CD4-positive, alpha-beta T cell (primary cell): ENCODE measurements at regions not wholly inside any gene's neighbourhood (a gene's known extent, or its start where the extent isn't known, plus 50 kb on each side); places are given as distances from the start of the nearest gene placed in this dataset.

ENCODE experiments used
- ATAC-seq: fragments of 200-7000 bp; cut with Tn5 transposase; one replicate; pipeline ENCODE4 v1.10.0; 2022; ENCODE audit warnings: mild to moderate bottlenecking; ENCODE audit not compliant: poor library complexity
- CTCF ChIA-PET: fragments of 350-600 bp; sonication (Branson Sonifier 250); formaldehyde crosslinking; loops from one replicate; lab custom pipeline; 2021; ENCODE audit warnings: antibody characterized with exemption, inconsistent platforms; lab: Charles Lee
- POLR2A ChIA-PET: fragments of 350-600 bp; sonication (Branson Sonifier 250); formaldehyde crosslinking; loops from one replicate; lab custom pipeline; 2021; ENCODE audit warnings: antibody characterized with exemption, inconsistent platforms; lab: Charles Lee
- DNase-seq, 14 experiments: peaks; one replicate each; pipeline ENCODE4 v3.0.0-alpha.2; 2013 to 2020; ENCODE audit warnings: mixed read lengths in 2 of 14
- H3K27ac ChIP-seq, 2 donors: one replicate each; pipeline versions ENCODE4 v1.5.1 to v1.7.0; 2013; ENCODE audit warnings: low read length in 2 of 2, low read depth in 1 of 2, mild to moderate bottlenecking in 1 of 2
- H3K27me3 ChIP-seq, 2 experiments: 1 replicate in 1 of 2; 2 replicates in 1 of 2; pipeline versions ENCODE4 v1.6.1 to v1.7.0; 2013; ENCODE audit warnings: low read length in 2 of 2, control low read depth in 1 of 2, mild to moderate bottlenecking in 1 of 2, moderate library complexity in 1 of 2; ENCODE audit not compliant: insufficient read depth in 2 of 2, control insufficient read depth in 1 of 2
- H3K36me3 ChIP-seq: one replicate; pipeline ENCODE4 v1.6.1; 2013; ENCODE audit warnings: low read length, control low read depth; ENCODE audit not compliant: insufficient read depth
- H3K4me1 ChIP-seq: one replicate; pipeline ENCODE4 v1.6.1; 2013; ENCODE audit warnings: low read length, control low read depth; ENCODE audit not compliant: insufficient read depth
- H3K4me3 ChIP-seq: one replicate; pipeline ENCODE4 v1.5.1; 2013; ENCODE audit warnings: mild to moderate bottlenecking, low read length, moderate library complexity
- H3K9me3 ChIP-seq, 2 experiments: 1 replicate in 1 of 2; 2 replicates in 1 of 2; pipeline versions ENCODE4 v1.6.1 to v1.7.0; 2013; ENCODE audit warnings: low read length in 2 of 2, mild to moderate bottlenecking in 2 of 2, control low read depth in 1 of 2, moderate library complexity in 1 of 2; ENCODE audit not compliant: control insufficient read depth in 1 of 2, insufficient read depth in 1 of 2
- H3K27ac Mint-ChIP-seq: one replicate; pipeline ENCODE4 v1.8.0; 2020; ENCODE audit warnings: mixed read lengths
- H3K27me3 Mint-ChIP-seq: one replicate; pipeline ENCODE4 v1.8.0; 2021; ENCODE audit warnings: mixed read lengths
- H3K36me3 Mint-ChIP-seq: one replicate; pipeline ENCODE4 v1.8.0; 2021; ENCODE audit warnings: low read depth, mixed read lengths
- H3K4me1 Mint-ChIP-seq: one replicate; pipeline ENCODE4 v1.8.0; 2021; ENCODE audit warnings: low read depth, mixed read lengths
- H3K4me3 Mint-ChIP-seq: one replicate; pipeline ENCODE4 v1.8.0; 2020; ENCODE audit warnings: mild to moderate bottlenecking, mixed read lengths
- H3K9me3 Mint-ChIP-seq: one replicate; pipeline ENCODE4 v1.8.0; 2020; ENCODE audit warnings: mixed read lengths
- CTCF ChIP-seq: fragments of 200-600 bp; IDR thresholded peaks from one replicate; pipeline ENCODE4 v1.8.0; 2022; ENCODE audit warnings: antibody characterized with exemption, mild to moderate bottlenecking
- intact Hi-C, 2 experiments: fragments of 100-400 bp; cut with DNase I in 1 of 2; cut with micrococcal nuclease in 1 of 2; formaldehyde crosslinking; loops; one replicate each; pipeline versions ENCODE4 v1.15.1 to v1.9.0; 2023 to 2025; cut with DNase I, micrococcal nuclease

GRCh38 chr20:59404749-59405148, 104.3 kb downstream of the EDN3 start:
- no peaks in the 10 kb centered on the region for H3K36me3 Mint-ChIP-seq
- H3K4me3 Mint-ChIP-seq, result no peak overlapping the region
- CTCF ChIA-PET, result interaction anchor here (0.6 to 1.5 kb wide), 6 partner anchors 8 to 926 kb away, joined by 3 to 4 read pairs (median 3); no protein-coding TSS in a partner anchor
- Histone ChIP-seq H3K4me3 (no peak overlapping the region), H3K27ac (no peak overlapping the region), H3K36me3 (no peaks in the 10 kb centered on the region), H3K9me3 (peaks cover 0 to 9% of the 10 kb centered on the region in 2 experiments), H3K4me1 (peaks cover 21% of the 10 kb centered on the region), H3K27me3 (peaks cover 27 to 35% of the 10 kb centered on the region in 2 experiments)
- H3K27ac Mint-ChIP-seq, result no peak overlapping the region
- intact Hi-C loops, result loop anchor here (5.0 to 10.0 kb wide), 4 partner anchors 152 to 1167 kb away; partner anchors contain the start of gene STX16 (in 1 of the 2)
- no peaks in the 10 kb centered on the region for H3K9me3 Mint-ChIP-seq
- no peaks in the 10 kb centered on the region for H3K4me1 Mint-ChIP-seq
- H3K27me3 Mint-ChIP-seq, result no peaks in the 10 kb centered on the region
- no peak for DNase-seq
- TF ChIP-seq CTCF, result no peak
- POLR2A ChIA-PET, result interaction anchor here (3.3 kb wide), 1 partner anchor 151 kb away, joined by 10 read pairs; no protein-coding TSS in a partner anchor
- ATAC-seq, result no peak

DNA sequence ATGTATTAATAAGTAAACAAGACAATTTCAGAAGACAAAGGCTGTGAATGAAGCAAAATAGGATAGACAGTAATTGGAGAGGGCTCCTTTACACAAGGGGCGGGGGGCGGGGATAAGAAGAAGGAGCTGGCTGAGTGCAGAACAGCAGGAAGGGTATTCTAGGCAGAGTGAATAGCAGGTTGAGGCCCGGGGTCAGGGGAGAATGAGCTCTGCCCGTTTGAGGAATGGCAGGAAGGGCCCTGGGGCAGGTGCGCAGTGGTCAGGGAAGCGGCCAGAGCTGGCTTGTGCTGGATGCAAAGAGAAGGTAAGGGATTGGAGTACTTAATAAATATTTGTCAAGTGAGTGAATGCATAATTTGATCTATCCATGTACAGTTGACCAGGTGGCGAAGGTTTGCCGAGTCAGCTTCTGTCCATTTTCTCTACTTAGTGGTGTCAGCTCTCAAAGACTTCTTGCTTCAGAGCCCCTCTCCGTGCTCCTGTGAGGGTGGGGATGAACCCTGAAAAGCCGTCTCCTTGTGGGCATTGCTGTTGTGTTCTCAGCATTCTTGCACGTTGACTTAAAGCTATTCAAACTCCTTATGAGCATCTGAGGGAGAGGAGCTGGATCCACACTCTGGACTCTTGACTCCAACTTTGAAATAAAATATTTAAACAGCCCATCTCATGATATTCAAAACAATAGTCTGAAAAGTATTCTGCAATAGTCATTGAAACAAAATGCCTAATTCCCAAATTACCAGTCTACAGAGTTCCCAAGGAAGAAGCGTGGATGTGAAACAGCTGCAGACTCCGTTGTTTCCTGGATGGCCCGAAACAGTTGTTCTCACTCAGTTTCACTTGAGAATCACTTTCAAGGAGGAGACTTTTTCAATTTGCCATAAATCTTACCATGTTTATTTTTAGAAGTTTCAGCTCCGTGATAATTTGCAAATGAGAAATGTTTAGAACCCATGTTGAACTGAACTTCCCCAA, 105.1 kb downstream of the EDN3 start:
- Histone ChIP-seq H3K27ac (no peak overlapping the region), H3K9me3 (peaks cover 0 to 9% of the 10 kb centered on the region in 2 experiments), H3K27me3 (peaks cover 27 to 31% of the 10 kb centered on the region in 2 experiments), H3K36me3 (no peaks in the 10 kb centered on the region), H3K4me1 (peaks cover 21% of the 10 kb centered on the region), H3K4me3 (no peak overlapping the region)
- Mint-ChIP-seq H3K27ac (peak overlapping the region; percentile 21), H3K4me1 (no peaks in the 10 kb centered on the region), H3K9me3 (no peaks in the 10 kb centered on the region), H3K4me3 (no peak overlapping the region), H3K27me3 (no peaks in the 10 kb centered on the region), H3K36me3 (no peaks in the 10 kb centered on the region)
- ATAC-seq (no peak), DNase-seq (no peak)
- intact Hi-C loops, result loop anchor here in 1 of 2 experiments (5.0 to 10.0 kb wide), 2 partner anchors 751 to 1168 kb away; partner anchors contain the start of gene STX16
- POLR2A ChIA-PET, result interaction anchor here (0.9 kb wide), 1 partner anchor 373 kb away, joined by 3 read pairs; the partner anchor contains the start of gene ATP5F1E
- CTCF ChIA-PET, result interaction anchor here (0.6 to 1.5 kb wide), 3 partner anchors 8 to 926 kb away, joined by 3 to 4 read pairs (median 3); no protein-coding TSS in a partner anchor
- no peak for TF ChIP-seq CTCF

DNA sequence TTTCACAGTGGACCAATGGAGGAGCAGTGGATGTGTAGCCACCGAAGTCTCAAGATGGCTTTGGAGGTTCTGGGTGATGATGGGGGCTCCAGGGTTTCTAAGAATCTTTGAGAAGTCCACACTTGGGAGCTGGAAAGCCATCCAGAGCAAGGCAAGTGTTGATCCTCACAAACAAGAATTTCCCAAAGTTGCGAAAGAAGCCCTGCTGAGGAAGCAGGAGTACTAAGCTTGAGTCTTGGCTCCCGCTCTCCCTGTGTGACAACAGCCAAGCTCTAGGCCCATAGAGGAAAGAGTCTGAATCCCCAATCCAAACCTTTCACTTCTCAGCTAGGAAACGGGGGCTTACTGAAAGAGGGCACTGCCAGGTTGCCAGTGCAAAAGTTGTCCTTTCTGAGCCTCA, 106.0 kb downstream of the EDN3 start:
- Mint-ChIP-seq H3K4me3 (no peak overlapping the region), H3K27ac (no peak overlapping the region), H3K4me1 (no peaks in the 10 kb centered on the region), H3K9me3 (no peaks in the 10 kb centered on the region), H3K27me3 (no peaks in the 10 kb centered on the region), H3K36me3 (no peaks in the 10 kb centered on the region)
- no peaks in the 10 kb centered on the region for H3K36me3 ChIP-seq
- intact Hi-C loops, result loop anchor here in 1 of 2 experiments (5.0 to 10.0 kb wide), 2 partner anchors 752 to 1169 kb away; partner anchors contain the start of gene STX16
- peaks cover 21% of the 10 kb centered on the region for H3K4me1 ChIP-seq
- DNase-seq (no peak), ATAC-seq (no peak)
- peaks cover 26 to 27% of the 10 kb centered on the region in 2 experiments for H3K27me3 ChIP-seq
- no peak overlapping the region for H3K27ac ChIP-seq
- CTCF ChIA-PET, result no interaction called here
- no peak for TF ChIP-seq CTCF
- peaks cover 0 to 9% of the 10 kb centered on the region in 2 experiments for H3K9me3 ChIP-seq
- POLR2A ChIA-PET, result interaction anchor here (0.9 kb wide), 1 partner anchor 374 kb away, joined by 3 read pairs; the partner anchor contains the start of gene ATP5F1E
- H3K4me3 ChIP-seq, result no peak overlapping the region
